ENCODE measurements at regions not wholly inside any gene's neighbourhood (a gene's known extent, or its start where the extent isn't known, plus 50 kb on each side); places are given as distances from the start of the nearest gene placed in this dataset.

- TF ChIP-seq CTCF (IDR thresholded peaks at IDR 0.05; ENCODE audit: insufficient read depth, low read length, poor library complexity, severe bottlenecking): no peak
- no peaks in the 10 kb centered on the region for H3K36me3 ChIP-seq (ENCODE audit: control insufficient read depth, insufficient read depth, low read length)
- no peaks in the 10 kb centered on the region for H3K27me3 ChIP-seq (replicated peaks; ENCODE audit: control insufficient read depth, insufficient read depth, low read length)
- DNase-seq (ENCODE audit: extremely low read depth, insufficient read length): no peak
- no peak overlapping the region for H3K4me3 ChIP-seq (replicated peaks; ENCODE audit: low read depth, low read length)
Measured at GRCh38 chr17:14838567-14838966, 426.6 kb downstream of the PMP22 start.

GRCh38 chr17:14833201-14833785 lies 431.8 kb downstream of the PMP22 start:
- DNase-seq (ENCODE audit: extremely low read depth, insufficient read length): no peak
- Histone ChIP-seq H3K4me3 (replicated peaks; ENCODE audit: low read depth, low read length) (no peak overlapping the region), H3K36me3 (ENCODE audit: control insufficient read depth, insufficient read depth, low read length) (no peaks in the 10 kb centered on the region), H3K27me3 (replicated peaks; ENCODE audit: control insufficient read depth, insufficient read depth, low read length) (no peaks in the 10 kb centered on the region)
- TF ChIP-seq CTCF (IDR thresholded peaks at IDR 0.05; ENCODE audit: insufficient read depth, low read length, poor library complexity, severe bottlenecking): no peak

- no peak for TF ChIP-seq CTCF (IDR thresholded peaks at IDR 0.05; ENCODE audit: insufficient read depth, low read length, poor library complexity, severe bottlenecking)
- Histone ChIP-seq H3K36me3 (ENCODE audit: control insufficient read depth, insufficient read depth, low read length) (no peaks in the 10 kb centered on the region), H3K4me3 (replicated peaks; ENCODE audit: low read depth, low read length) (no peak overlapping the region), H3K27me3 (replicated peaks; ENCODE audit: control insufficient read depth, insufficient read depth, low read length) (no peaks in the 10 kb centered on the region)
- DNase-seq (ENCODE audit: extremely low read depth, insufficient read length): no peak
Measured at GRCh38 chr17:14831491-14831890, 433.6 kb downstream of the PMP22 start.

- TF ChIP-seq CTCF (IDR thresholded peaks at IDR 0.05; ENCODE audit: insufficient read depth, low read length, poor library complexity, severe bottlenecking): no peak
- H3K4me3 ChIP-seq (replicated peaks; ENCODE audit: low read depth, low read length): no peak overlapping the region
- no peaks in the 10 kb centered on the region for H3K27me3 ChIP-seq (replicated peaks; ENCODE audit: control insufficient read depth, insufficient read depth, low read length)
- no peak for DNase-seq (ENCODE audit: extremely low read depth, insufficient read length)
- H3K36me3 ChIP-seq (ENCODE audit: control insufficient read depth, insufficient read depth, low read length): no peaks in the 10 kb centered on the region
Measured at GRCh38 chr17:14827396-14827919, 437.7 kb downstream of the PMP22 start.

- no peak for TF ChIP-seq CTCF (IDR thresholded peaks at IDR 0.05; ENCODE audit: insufficient read depth, low read length, poor library complexity, severe bottlenecking)
- Histone ChIP-seq H3K4me3 (replicated peaks; ENCODE audit: low read depth, low read length) (no peak overlapping the region), H3K27me3 (replicated peaks; ENCODE audit: control insufficient read depth, insufficient read depth, low read length) (no peaks in the 10 kb centered on the region), H3K36me3 (ENCODE audit: control insufficient read depth, insufficient read depth, low read length) (no peaks in the 10 kb centered on the region)
- DNase-seq (ENCODE audit: extremely low read depth, insufficient read length): no peak
Measured at GRCh38 chr17:14826358-14826757, 438.8 kb downstream of the PMP22 start.

GRCh38 chr17:14818469-14818868 lies 446.7 kb downstream of the PMP22 start:
- Histone ChIP-seq H3K27me3 (replicated peaks; ENCODE audit: control insufficient read depth, insufficient read depth, low read length) (no peaks in the 10 kb centered on the region), H3K36me3 (ENCODE audit: control insufficient read depth, insufficient read depth, low read length) (no peaks in the 10 kb centered on the region), H3K4me3 (replicated peaks; ENCODE audit: low read depth, low read length) (no peak overlapping the region)
- no peak for TF ChIP-seq CTCF (IDR thresholded peaks at IDR 0.05; ENCODE audit: insufficient read depth, low read length, poor library complexity, severe bottlenecking)
- no peak for DNase-seq (ENCODE audit: extremely low read depth, insufficient read length)
